ENCODE measurements at regions not wholly inside any gene's neighbourhood (a gene's known extent, or its start where the extent isn't known, plus 50 kb on each side); places are given as distances from the start of the nearest gene placed in this dataset.

GRCh38 chr10:36469585-36469984 lies 655.8 kb upstream of the ANKRD30A start:
- TF ChIP-seq CTCF (IDR thresholded peaks at IDR 0.05), result no peak
- ChIA-PET CTCF (no interaction called here), POLR2A (no interaction called here)
- no peaks in the 10 kb centered on the region for H3K36me3 Mint-ChIP-seq (ENCODE audit: low read depth)
- ATAC-seq (ENCODE audit: low read depth) (no peak), DNase-seq (no peak)
- intact Hi-C loops (cut with micrococcal nuclease), result no loop called here
- no peaks in the 10 kb centered on the region for H3K4me1 Mint-ChIP-seq
- no peak overlapping the region for H3K27ac Mint-ChIP-seq
- H3K4me3 Mint-ChIP-seq, result no peak overlapping the region
- H3K27me3 Mint-ChIP-seq, result no peaks in the 10 kb centered on the region
- H3K9me3 Mint-ChIP-seq, result no peaks in the 10 kb centered on the region

GRCh38 chr10:36468620-36469019 lies 656.8 kb upstream of the ANKRD30A start:
- H3K27me3 Mint-ChIP-seq, result no peaks in the 10 kb centered on the region
- intact Hi-C loops (cut with micrococcal nuclease), result no loop called here
- no peaks in the 10 kb centered on the region for H3K9me3 Mint-ChIP-seq
- ChIA-PET POLR2A (no interaction called here), CTCF (no interaction called here)
- H3K4me1 Mint-ChIP-seq, result no peaks in the 10 kb centered on the region
- no peak overlapping the region for H3K4me3 Mint-ChIP-seq
- no peaks in the 10 kb centered on the region for H3K36me3 Mint-ChIP-seq (ENCODE audit: low read depth)
- no peak overlapping the region for H3K27ac Mint-ChIP-seq
- no peak for TF ChIP-seq CTCF (IDR thresholded peaks at IDR 0.05)
- no peak for DNase-seq
- no peak for ATAC-seq (ENCODE audit: low read depth)

GRCh38 chr10:36465604-36466379 lies 659.6 kb upstream of the ANKRD30A start:
- no peaks in the 10 kb centered on the region for H3K27me3 Mint-ChIP-seq

GRCh38 chr10:36464291-36464690 lies 661.1 kb upstream of the ANKRD30A start:
- ChIA-PET CTCF (no interaction called here), POLR2A (no interaction called here)
- H3K36me3 Mint-ChIP-seq (ENCODE audit: low read depth), result no peaks in the 10 kb centered on the region
- DNase-seq (no peak), ATAC-seq (ENCODE audit: low read depth) (no peak)
- no peaks in the 10 kb centered on the region for H3K4me1 Mint-ChIP-seq
- H3K27me3 Mint-ChIP-seq, result no peaks in the 10 kb centered on the region
- no peak for TF ChIP-seq CTCF (IDR thresholded peaks at IDR 0.05)
- H3K9me3 Mint-ChIP-seq, result peaks cover 4% of the 10 kb centered on the region
- intact Hi-C loops (cut with micrococcal nuclease), result no loop called here
- no peak overlapping the region for H3K27ac Mint-ChIP-seq
- H3K4me3 Mint-ChIP-seq, result no peak overlapping the region

More at GRCh38 chr10:36465604-36466379, 659.6 kb upstream of the ANKRD30A start:
- no peak for TF ChIP-seq CTCF (IDR thresholded peaks at IDR 0.05)
- DNase-seq, result no peak
- CTCF ChIA-PET, result no interaction called here
- Mint-ChIP-seq H3K4me1 (no peaks in the 10 kb centered on the region), H3K9me3 (peaks cover 1% of the 10 kb centered on the region), H3K27ac (no peak overlapping the region), H3K36me3 (ENCODE audit: low read depth) (no peaks in the 10 kb centered on the region), H3K4me3 (no peak overlapping the region)
- POLR2A ChIA-PET, result no interaction called here
- no peak for ATAC-seq (ENCODE audit: low read depth)
- intact Hi-C loops (cut with micrococcal nuclease), result no loop called here

GRCh38 chr10:36463390-36463789 lies 662.0 kb upstream of the ANKRD30A start:
- no peaks in the 10 kb centered on the region for H3K36me3 Mint-ChIP-seq (ENCODE audit: low read depth)
- ChIA-PET POLR2A (no interaction called here), CTCF (no interaction called here)
- intact Hi-C loops (cut with micrococcal nuclease), result no loop called here
- TF ChIP-seq CTCF (IDR thresholded peaks at IDR 0.05), result no peak
- ATAC-seq (ENCODE audit: low read depth), result no peak
- H3K4me3 Mint-ChIP-seq, result no peak overlapping the region
- no peaks in the 10 kb centered on the region for H3K27me3 Mint-ChIP-seq
- H3K27ac Mint-ChIP-seq, result no peak overlapping the region
- H3K9me3 Mint-ChIP-seq, result peaks cover 7% of the 10 kb centered on the region
- DNase-seq, result no peak
- H3K4me1 Mint-ChIP-seq, result no peaks in the 10 kb centered on the region
